GM06990 (cell line): ENCODE measurements at regions not wholly inside any gene's neighbourhood (a gene's known extent, or its start where the extent isn't known, plus 50 kb on each side); places are given as distances from the start of the nearest gene placed in this dataset.
A peak's percentile ranks its signal among the peaks of the same experiment; 100 is the strongest.

ENCODE experiments used
- DNase-seq: peaks from one replicate; pipeline ENCODE4 v3.0.0-alpha.2; 2011; ENCODE audit not compliant: insufficient read length; ENCODE audit errors: extremely low read depth
- H3K27me3 ChIP-seq: replicated peaks from 2 replicates; pipeline ENCODE4 v1.6.0; 2011; ENCODE audit warnings: low read length; ENCODE audit not compliant: control insufficient read depth, insufficient read depth
- H3K36me3 ChIP-seq: 2 replicates; pipeline ENCODE4 v1.5.1; 2011; ENCODE audit warnings: low read length; ENCODE audit not compliant: control insufficient read depth, insufficient read depth
- H3K4me3 ChIP-seq: replicated peaks from 2 replicates; pipeline ENCODE4 v1.5.1; 2011; ENCODE audit warnings: low read depth, mild to moderate bottlenecking, control low read depth, low read length
- CTCF ChIP-seq: IDR thresholded peaks from 2 replicates; pipeline ENCODE4 v1.5.1; 2011; ENCODE audit warnings: low read length, control low read depth, mild to moderate bottlenecking, inconsistent platforms; ENCODE audit not compliant: insufficient read depth, poor library complexity, severe bottlenecking

DNA sequence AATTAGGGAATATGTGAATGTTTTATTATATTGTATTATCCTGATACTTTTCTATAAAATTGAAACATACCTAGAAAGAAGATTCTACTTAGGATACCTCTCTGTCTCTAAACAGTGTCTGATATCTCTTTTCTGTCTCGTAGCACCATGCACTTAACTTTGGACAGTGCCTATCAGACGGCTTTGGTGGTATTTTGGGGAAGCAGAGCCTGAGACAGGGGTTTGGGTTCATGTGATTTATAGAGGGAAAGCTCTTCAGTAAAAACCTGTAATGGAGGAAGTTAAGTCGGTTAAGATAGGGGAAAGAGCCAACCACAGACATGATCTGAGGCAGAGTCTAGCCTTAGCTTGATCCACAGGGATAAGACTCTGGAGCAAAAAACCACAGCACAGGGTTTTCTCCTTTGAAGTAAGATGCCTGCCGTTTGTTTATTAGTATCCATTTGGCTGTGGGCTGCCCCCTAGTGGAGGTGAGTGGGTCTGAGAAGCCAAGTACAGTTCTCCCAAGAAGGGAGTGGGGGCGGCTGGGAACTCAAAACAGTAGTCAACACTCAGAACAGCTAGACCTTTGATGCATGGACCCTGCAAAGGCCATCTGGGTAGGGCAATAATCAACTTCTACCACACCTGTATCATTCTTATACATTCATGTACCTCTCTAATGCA, 141.2 kb upstream of the ASTN2 start:
- H3K36me3 ChIP-seq = no peaks in the 10 kb centered on the region
- peak; percentile 91 for TF ChIP-seq CTCF
- no peaks in the 10 kb centered on the region for H3K27me3 ChIP-seq
- no peak overlapping the region for H3K4me3 ChIP-seq
- peak; percentile 5 for DNase-seq

- no peak for TF ChIP-seq CTCF
- H3K27me3 ChIP-seq = no peaks in the 10 kb centered on the region
- no peaks in the 10 kb centered on the region for H3K36me3 ChIP-seq
- no peak overlapping the region for H3K4me3 ChIP-seq
- DNase-seq = no peak
Measured at GRCh38 chr9:117552811-117553210, 138.0 kb upstream of the ASTN2 start.

DNA sequence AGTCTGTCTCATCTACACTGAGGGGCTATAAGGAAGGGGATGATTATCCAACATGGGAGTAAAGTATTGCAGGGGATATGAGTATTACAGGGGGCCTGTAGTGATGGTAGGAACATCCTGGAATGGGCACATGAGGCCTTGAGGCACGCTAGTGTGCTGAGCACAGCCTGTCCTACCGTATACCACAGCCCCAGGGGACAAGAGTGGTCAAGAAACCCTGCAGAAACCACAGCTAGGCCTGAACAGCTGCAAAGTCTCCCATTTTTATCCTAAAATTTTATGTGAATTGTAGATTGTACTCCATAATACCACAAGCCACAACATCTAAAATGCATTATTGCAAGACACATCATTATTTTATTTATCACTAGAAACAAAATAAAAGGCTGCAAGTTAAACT, 136.3 kb upstream of the ASTN2 start:
- no peak overlapping the region for H3K4me3 ChIP-seq
- DNase-seq = no peak
- no peak for TF ChIP-seq CTCF
- no peaks in the 10 kb centered on the region for H3K36me3 ChIP-seq
- H3K27me3 ChIP-seq = no peaks in the 10 kb centered on the region

GRCh38 chr9:117549444-117549843, 134.6 kb upstream of the ASTN2 start:
- TF ChIP-seq CTCF = no peak
- no peak overlapping the region for H3K4me3 ChIP-seq

DNA sequence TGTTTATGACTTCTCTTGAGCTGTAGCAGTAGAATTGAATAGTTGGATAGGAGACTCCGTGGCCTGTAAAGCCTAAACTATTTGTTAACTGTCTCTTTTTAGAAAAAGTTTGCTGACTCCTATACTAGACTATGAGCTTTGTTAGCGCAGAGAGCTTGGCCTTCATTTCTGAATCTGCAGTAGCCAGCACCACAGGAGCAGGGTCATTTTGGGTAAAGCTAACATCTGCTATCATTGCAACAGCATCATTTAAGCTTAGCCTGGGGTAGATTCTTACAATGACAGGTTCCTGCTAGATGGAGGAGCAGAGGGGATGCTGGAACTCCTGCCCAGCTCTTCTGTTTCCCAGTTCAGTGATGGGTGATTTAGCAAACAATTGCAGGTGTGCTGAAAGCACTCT, 133.7 kb upstream of the ASTN2 start:
- TF ChIP-seq CTCF = no peak
- H3K36me3 ChIP-seq = no peaks in the 10 kb centered on the region
- no peak for DNase-seq
- H3K27me3 ChIP-seq = no peaks in the 10 kb centered on the region
- H3K4me3 ChIP-seq = no peak overlapping the region

More at GRCh38 chr9:117549444-117549843, 134.6 kb upstream of the ASTN2 start:
- Histone ChIP-seq H3K36me3 (no peaks in the 10 kb centered on the region), H3K27me3 (no peaks in the 10 kb centered on the region)
- no peak for DNase-seq

DNA sequence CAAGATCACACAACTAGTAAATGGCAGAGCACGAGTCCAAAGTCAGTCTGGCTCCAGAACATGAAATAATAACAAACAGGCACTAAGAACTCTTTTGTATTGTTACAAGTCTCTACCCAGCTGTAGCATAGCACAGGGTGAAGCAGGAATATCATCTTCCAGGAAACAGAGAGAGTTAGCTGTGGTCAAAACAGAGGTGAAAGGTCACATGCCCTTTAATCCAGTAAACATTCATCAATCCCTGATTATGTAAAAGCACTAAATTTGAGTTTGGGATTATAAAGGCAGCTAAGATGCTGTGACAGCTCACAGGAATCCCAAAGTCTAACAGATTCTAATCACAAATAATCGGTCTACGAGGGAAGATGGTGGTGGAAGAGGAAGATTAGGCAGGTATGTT, 133.0 kb upstream of the ASTN2 start:
- DNase-seq = no peak
- H3K27me3 ChIP-seq = no peaks in the 10 kb centered on the region
- H3K36me3 ChIP-seq = no peaks in the 10 kb centered on the region
- H3K4me3 ChIP-seq = no peak overlapping the region
- TF ChIP-seq CTCF = no peak
